ENCODE measurements at regions not wholly inside any gene's neighbourhood (a gene's known extent, or its start where the extent isn't known, plus 50 kb on each side); places are given as distances from the start of the nearest gene placed in this dataset.
A peak's percentile ranks its signal among the peaks of the same experiment; 100 is the strongest.

DNA sequence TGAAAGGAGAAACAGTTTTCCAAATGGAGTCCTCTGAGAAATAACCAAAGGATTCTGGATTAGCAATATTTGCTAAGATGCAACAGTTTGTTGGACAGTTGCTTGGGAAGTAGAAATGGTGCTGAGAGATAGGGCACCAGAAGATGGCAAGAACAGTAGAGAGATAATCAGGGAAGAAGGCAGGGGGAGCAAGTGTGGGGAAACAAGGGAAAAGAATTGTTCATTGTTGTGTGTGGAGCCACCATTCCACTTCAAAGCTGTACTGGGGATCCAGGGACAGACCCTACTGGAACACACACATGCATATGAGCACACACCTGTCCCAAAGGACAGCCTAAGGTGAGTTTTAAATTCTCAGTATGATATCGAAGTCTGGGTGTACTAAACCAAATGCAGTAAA is 152.5 kb downstream of the ZNF608 start:
- Histone ChIP-seq H3K36me3 (ENCODE audit: control insufficient read depth in 2 of 2, insufficient read depth in 1 of 2, low read length in 2 of 2) (no peaks in the 10 kb centered on the region), H3K4me1 (ENCODE audit: control insufficient read depth, insufficient read depth, low read length) (peaks cover 21% of the 10 kb centered on the region), H3K4me3 (ENCODE audit: low read depth, low read length) (no peak overlapping the region), H3K9me3 (ENCODE audit: control insufficient read depth, insufficient read depth, low read depth, low read length) (no peaks in the 10 kb centered on the region), H3K27ac (ENCODE audit: extremely low read depth, low read depth, low read length) (no peak overlapping the region)
- no peak for TF ChIP-seq ZNF155 (tag by site-specific recombination; IDR thresholded peaks at IDR 0.05)
- TF ChIP-seq, protein P1, sequence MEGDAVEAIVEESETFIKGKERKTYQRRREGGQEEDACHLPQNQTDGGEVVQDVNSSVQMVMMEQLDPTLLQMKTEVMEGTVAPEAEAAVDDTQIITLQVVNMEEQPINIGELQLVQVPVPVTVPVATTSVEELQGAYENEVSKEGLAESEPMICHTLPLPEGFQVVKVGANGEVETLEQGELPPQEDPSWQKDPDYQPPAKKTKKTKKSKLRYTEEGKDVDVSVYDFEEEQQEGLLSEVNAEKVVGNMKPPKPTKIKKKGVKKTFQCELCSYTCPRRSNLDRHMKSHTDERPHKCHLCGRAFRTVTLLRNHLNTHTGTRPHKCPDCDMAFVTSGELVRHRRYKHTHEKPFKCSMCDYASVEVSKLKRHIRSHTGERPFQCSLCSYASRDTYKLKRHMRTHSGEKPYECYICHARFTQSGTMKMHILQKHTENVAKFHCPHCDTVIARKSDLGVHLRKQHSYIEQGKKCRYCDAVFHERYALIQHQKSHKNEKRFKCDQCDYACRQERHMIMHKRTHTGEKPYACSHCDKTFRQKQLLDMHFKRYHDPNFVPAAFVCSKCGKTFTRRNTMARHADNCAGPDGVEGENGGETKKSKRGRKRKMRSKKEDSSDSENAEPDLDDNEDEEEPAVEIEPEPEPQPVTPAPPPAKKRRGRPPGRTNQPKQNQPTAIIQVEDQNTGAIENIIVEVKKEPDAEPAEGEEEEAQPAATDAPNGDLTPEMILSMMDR (tag by site-specific recombination; IDR thresholded peaks at IDR 0.05) = 0 out of 2 replicates have a peak, but pooled peaks have one; percentile 9
- TF ChIP-seq SCRT2 (tag by site-specific recombination; IDR thresholded peaks at IDR 0.05) = peak; percentile 58
- no peak for TF ChIP-seq ZNF138 (tag by site-specific recombination; IDR thresholded peaks at IDR 0.05; ENCODE audit: borderline replicate concordance)
- POLR2A ChIA-PET = no interaction called here
- CTCF ChIA-PET = interaction anchor here (0.6 kb wide), 1 partner anchor 282 kb away, joined by 3 read pairs; no protein-coding TSS in a partner anchor

DNA sequence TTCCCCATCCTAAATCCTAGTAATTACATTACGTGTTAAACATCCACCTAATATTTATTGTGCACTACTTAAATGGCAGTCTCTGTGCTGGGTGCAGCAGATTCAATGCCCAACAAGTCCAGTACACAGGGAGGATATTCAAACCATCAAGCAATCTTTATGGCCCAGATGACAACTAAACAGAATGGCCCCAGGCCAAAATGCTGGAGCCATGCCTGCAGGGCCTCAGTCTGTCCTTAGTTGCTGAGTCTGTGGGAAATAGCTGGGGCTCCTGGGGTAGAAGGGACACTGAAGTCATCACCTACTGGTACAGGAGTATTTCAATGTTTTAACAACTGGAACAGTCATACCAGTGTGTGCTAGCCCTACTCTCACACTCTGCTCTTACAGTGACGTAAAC is 153.5 kb downstream of the ZNF608 start:
- Histone ChIP-seq H3K4me3 (ENCODE audit: low read depth, low read length) (no peak overlapping the region), H3K36me3 (ENCODE audit: control insufficient read depth in 2 of 2, insufficient read depth in 1 of 2, low read length in 2 of 2) (no peaks in the 10 kb centered on the region), H3K4me1 (ENCODE audit: control insufficient read depth, insufficient read depth, low read length) (peaks cover 17% of the 10 kb centered on the region), H3K9me3 (ENCODE audit: control insufficient read depth, insufficient read depth, low read depth, low read length) (no peaks in the 10 kb centered on the region), H3K27ac (ENCODE audit: extremely low read depth, low read depth, low read length) (no peak overlapping the region)
- TF ChIP-seq SP7 (tag by site-specific recombination; IDR thresholded peaks at IDR 0.05) = no peak
- TF ChIP-seq, protein P1 (tag by site-specific recombination; IDR thresholded peaks at IDR 0.05) = no peak
- TF ChIP-seq MYNN (tag by site-specific recombination; IDR thresholded peaks at IDR 0.05; ENCODE audit: borderline replicate concordance) = no peak
- TF ChIP-seq, protein P2, sequence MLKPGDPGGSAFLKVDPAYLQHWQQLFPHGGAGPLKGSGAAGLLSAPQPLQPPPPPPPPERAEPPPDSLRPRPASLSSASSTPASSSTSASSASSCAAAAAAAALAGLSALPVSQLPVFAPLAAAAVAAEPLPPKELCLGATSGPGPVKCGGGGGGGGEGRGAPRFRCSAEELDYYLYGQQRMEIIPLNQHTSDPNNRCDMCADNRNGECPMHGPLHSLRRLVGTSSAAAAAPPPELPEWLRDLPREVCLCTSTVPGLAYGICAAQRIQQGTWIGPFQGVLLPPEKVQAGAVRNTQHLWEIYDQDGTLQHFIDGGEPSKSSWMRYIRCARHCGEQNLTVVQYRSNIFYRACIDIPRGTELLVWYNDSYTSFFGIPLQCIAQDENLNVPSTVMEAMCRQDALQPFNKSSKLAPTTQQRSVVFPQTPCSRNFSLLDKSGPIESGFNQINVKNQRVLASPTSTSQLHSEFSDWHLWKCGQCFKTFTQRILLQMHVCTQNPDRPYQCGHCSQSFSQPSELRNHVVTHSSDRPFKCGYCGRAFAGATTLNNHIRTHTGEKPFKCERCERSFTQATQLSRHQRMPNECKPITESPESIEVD (tag by site-specific recombination; IDR thresholded peaks at IDR 0.05) = no peak
- no peak for TF ChIP-seq ZNF501 (tag by site-specific recombination; IDR thresholded peaks at IDR 0.05)
- no peak for TF ChIP-seq ZNF768 (tag by site-specific recombination; IDR thresholded peaks at IDR 0.05)
- TF ChIP-seq ZNF76 (tag by site-specific recombination; IDR thresholded peaks at IDR 0.05; ENCODE audit: borderline replicate concordance, low read depth) = no peak
- ChIA-PET POLR2A (no interaction called here), CTCF (no interaction called here)

DNA sequence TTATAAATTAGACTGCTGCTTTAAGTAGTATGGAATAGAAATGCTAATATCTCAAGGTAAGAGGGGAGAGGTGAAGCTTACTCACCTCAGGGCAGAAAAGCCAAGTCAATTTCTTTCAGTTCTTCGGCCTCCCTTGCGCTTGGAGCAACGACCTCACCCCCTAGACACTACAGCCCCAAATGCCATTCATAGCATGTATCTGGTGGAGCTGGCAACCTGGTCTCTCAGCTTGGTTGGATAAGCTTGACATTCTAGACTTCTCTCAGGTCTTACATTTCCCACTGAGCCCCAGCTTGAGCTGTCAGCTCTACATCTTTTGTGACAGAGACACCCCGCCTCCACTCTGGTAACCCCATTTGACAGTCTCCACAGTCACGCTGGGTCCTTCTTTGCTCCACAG is 154.9 kb downstream of the ZNF608 start:
- H3K27ac ChIP-seq (ENCODE audit: extremely low read depth, low read depth, low read length) = no peak overlapping the region
- ChIA-PET CTCF (no interaction called here), POLR2A (no interaction called here)
- H3K4me1 ChIP-seq (ENCODE audit: control insufficient read depth, insufficient read depth, low read length) = peaks cover 8% of the 10 kb centered on the region
- no peak overlapping the region for H3K4me3 ChIP-seq (ENCODE audit: low read depth, low read length)
- H3K9me3 ChIP-seq (ENCODE audit: control insufficient read depth, insufficient read depth, low read depth, low read length) = no peaks in the 10 kb centered on the region
- no peaks in the 10 kb centered on the region for H3K36me3 ChIP-seq (ENCODE audit: control insufficient read depth in 2 of 2, insufficient read depth in 1 of 2, low read length in 2 of 2)
- TF ChIP-seq KLF8 (tag by site-specific recombination; IDR thresholded peaks at IDR 0.05) (no peak), ZNF776 (tag by site-specific recombination; IDR thresholded peaks at IDR 0.05; ENCODE audit: borderline replicate concordance) (no peak), ZNF311 (tag by site-specific recombination; IDR thresholded peaks at IDR 0.05; ENCODE audit: borderline replicate concordance) (no peak), ZNF174 (tag by site-specific recombination; IDR thresholded peaks at IDR 0.05) (no peak), ZNF214 (tag by site-specific recombination; IDR thresholded peaks at IDR 0.05; ENCODE audit: borderline replicate concordance) (no peak), ZNF16 (tag by site-specific recombination; IDR thresholded peaks at IDR 0.05; ENCODE audit: low read depth) (no peak), ZNF10 (tag by site-specific recombination; IDR thresholded peaks at IDR 0.05) (no peak), RBAK (tag by site-specific recombination; IDR thresholded peaks at IDR 0.05) (no peak), KLF7 (tag by site-specific recombination; IDR thresholded peaks at IDR 0.05; ENCODE audit: borderline replicate concordance) (no peak), ZBTB21 (tag by site-specific recombination; IDR thresholded peaks at IDR 0.05) (no peak), ZFP3 (tag by site-specific recombination; IDR thresholded peaks at IDR 0.05; ENCODE audit: low read depth) (no peak), ZNF274 (IDR thresholded peaks at IDR 0.05; ENCODE audit: low read length) (no peak), ZNF274 (tag by site-specific recombination; IDR thresholded peaks at IDR 0.05; ENCODE audit: borderline replicate concordance) (no peak)
- TF ChIP-seq, protein P3, sequence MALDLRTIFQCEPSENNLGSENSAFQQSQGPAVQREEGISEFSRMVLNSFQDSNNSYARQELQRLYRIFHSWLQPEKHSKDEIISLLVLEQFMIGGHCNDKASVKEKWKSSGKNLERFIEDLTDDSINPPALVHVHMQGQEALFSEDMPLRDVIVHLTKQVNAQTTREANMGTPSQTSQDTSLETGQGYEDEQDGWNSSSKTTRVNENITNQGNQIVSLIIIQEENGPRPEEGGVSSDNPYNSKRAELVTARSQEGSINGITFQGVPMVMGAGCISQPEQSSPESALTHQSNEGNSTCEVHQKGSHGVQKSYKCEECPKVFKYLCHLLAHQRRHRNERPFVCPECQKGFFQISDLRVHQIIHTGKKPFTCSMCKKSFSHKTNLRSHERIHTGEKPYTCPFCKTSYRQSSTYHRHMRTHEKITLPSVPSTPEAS (tag by site-specific recombination; IDR thresholded peaks at IDR 0.05) = no peak
- TF ChIP-seq, protein P4, sequence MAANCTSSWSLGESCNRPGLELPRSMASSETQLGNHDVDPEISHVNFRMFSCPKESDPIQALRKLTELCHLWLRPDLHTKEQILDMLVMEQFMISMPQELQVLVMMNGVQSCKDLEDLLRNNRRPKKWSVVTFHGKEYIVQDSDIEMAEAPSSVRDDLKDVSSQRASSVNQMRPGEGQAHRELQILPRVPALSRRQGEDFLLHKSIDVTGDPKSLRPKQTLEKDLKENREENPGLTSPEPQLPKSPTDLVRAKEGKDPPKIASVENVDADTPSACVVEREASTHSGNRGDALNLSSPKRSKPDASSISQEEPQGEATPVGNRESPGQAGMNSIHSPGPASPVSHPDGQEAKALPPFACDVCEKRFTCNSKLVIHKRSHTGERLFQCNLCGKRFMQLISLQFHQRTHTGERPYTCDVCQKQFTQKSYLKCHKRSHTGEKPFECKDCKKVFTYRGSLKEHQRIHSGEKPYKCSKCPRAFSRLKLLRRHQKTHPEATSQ (tag by site-specific recombination; IDR thresholded peaks at IDR 0.05) = no peak

Data from HEK293 (cell line).